NT2/D1 (cell line): ENCODE measurements at regions not wholly inside any gene's neighbourhood (a gene's known extent, or its start where the extent isn't known, plus 50 kb on each side); places are given as distances from the start of the nearest gene placed in this dataset.

ENCODE experiments used
- YY1 ChIP-seq: IDR thresholded peaks from 2 replicates; pipeline ENCODE4 v1.6.1; 2011; ENCODE audit not compliant: insufficient read length, insufficient read depth
- ZNF274 ChIP-seq: IDR thresholded peaks from 2 replicates; pipeline ENCODE4 v1.6.1; 2011; ENCODE audit warnings: mild to moderate bottlenecking, low read depth, low read length

DNA sequence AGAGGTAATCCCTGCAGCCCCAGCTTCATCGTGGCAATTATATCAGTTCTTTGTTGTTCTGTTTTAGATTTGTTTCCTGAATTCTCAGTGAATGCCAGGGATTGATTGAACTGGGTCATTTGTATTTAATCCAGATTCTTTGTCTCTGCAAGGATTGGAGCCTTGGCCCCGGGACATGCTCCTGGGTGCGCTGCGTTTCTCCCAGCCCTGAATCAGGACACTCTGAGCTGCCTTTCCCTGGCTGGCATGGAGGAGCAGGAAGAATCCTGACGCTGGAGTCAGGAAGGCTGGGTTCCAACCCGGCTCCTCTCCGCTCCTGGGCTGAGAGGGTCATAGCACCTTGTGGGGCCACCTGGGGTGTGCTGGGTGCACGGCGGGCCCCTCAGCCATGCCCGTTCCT is 545.6 kb downstream of the QKI start:
- no peak for TF ChIP-seq YY1
- TF ChIP-seq ZNF274 = no peak
